Common myeloid progenitor, CD34-positive (primary cell): ENCODE measurements at regions not wholly inside any gene's neighbourhood (a gene's known extent, or its start where the extent isn't known, plus 50 kb on each side); places are given as distances from the start of the nearest gene placed in this dataset.
A peak's percentile ranks its signal among the peaks of the same experiment; 100 is the strongest.

Experiments
- CTCF ChIA-PET: fragments of 350-600 bp; sonication (Branson Sonifier 250); formaldehyde crosslinking; loops from one replicate; lab custom pipeline; 2021; ENCODE audit warnings: antibody characterized with exemption; lab: Charles Lee
- POLR2A ChIA-PET: fragments of 350-600 bp; sonication (Branson Sonifier 250); formaldehyde crosslinking; loops from one replicate; lab custom pipeline; 2021; ENCODE audit warnings: antibody characterized with exemption; lab: Charles Lee
- DNase-seq, 3 donors: peaks; one replicate each; pipeline versions ENCODE4 v3.0.0 to v3.0.0-alpha.2; 2013
- H3K27ac ChIP-seq, 2 experiments: 1 replicate in 1 of 2; 2 replicates in 1 of 2; pipeline ENCODE4 v1.7.0; 2013; ENCODE audit warnings: inconsistent platforms in 2 of 2, low read length in 2 of 2, mild to moderate bottlenecking in 2 of 2, low read depth in 1 of 2, moderate library complexity in 1 of 2; ENCODE audit not compliant: severe bottlenecking in 2 of 2, insufficient read depth in 1 of 2, poor library complexity in 1 of 2
- H3K27me3 ChIP-seq, 5 experiments: replicated peaks in 2 of 5; 1 replicate in 3 of 5; 2 replicates in 2 of 5; pipeline versions ENCODE4 v1.6.1 to v1.7.0; 2013; ENCODE audit warnings: low read length in 4 of 5, mild to moderate bottlenecking in 2 of 5, moderate library complexity in 2 of 5, inconsistent platforms in 1 of 5; ENCODE audit not compliant: insufficient read depth in 5 of 5, control insufficient read depth in 4 of 5
- H3K36me3 ChIP-seq, 4 experiments: 1 replicate in 2 of 4; 2 replicates in 2 of 4; pipeline versions ENCODE4 v1.6.1 to v1.7.0; 2013; ENCODE audit warnings: low read length in 3 of 4, control low read depth in 1 of 4, mild to moderate bottlenecking in 1 of 4; ENCODE audit not compliant: control insufficient read depth in 4 of 4, insufficient read depth in 4 of 4
- H3K4me1 ChIP-seq, 4 experiments: 1 replicate in 3 of 4; 2 replicates in 1 of 4; pipeline versions ENCODE4 v1.6.1 to v1.7.1; 2013; ENCODE audit warnings: low read length in 3 of 4, mild to moderate bottlenecking in 3 of 4, control low read depth in 1 of 4, inconsistent platforms in 1 of 4, moderate library complexity in 1 of 4; ENCODE audit not compliant: control insufficient read depth in 4 of 4, insufficient read depth in 4 of 4; ENCODE audit errors: control extremely low read depth in 1 of 4
- H3K4me3 ChIP-seq, 7 experiments: 1 replicate in 4 of 7; 2 replicates in 3 of 7; pipeline versions ENCODE4 v1.5.1 to v1.7.0; 2013; ENCODE audit warnings: mild to moderate bottlenecking in 7 of 7, low read length in 6 of 7, moderate library complexity in 6 of 7, inconsistent platforms in 2 of 7, low read depth in 2 of 7, control low read depth in 1 of 7; ENCODE audit not compliant: insufficient read depth in 4 of 7, control insufficient read depth in 1 of 7; ENCODE audit errors: extremely low read depth in 1 of 7
- H3K9me3 ChIP-seq, 5 experiments: 1 replicate in 4 of 5; 2 replicates in 1 of 5; pipeline versions ENCODE4 v1.6.1 to v1.7.1; 2013; ENCODE audit warnings: low read length in 4 of 5, mild to moderate bottlenecking in 2 of 5, inconsistent platforms in 1 of 5, low read depth in 1 of 5, moderate library complexity in 1 of 5; ENCODE audit not compliant: control insufficient read depth in 4 of 5, insufficient read depth in 2 of 5; ENCODE audit errors: control extremely low read depth in 1 of 5
- WGBS: methylation state at CpG from one replicate; pipeline ENCODE4 v1.1.5; 2013; ENCODE audit not compliant: insufficient coverage; 5-methylcytosine and 5-hydroxymethylcytosine counted together

GRCh38 chr9:106634641-106635040 lies 228.3 kb upstream of the ZNF462 start:
- Histone ChIP-seq H3K4me1 (no peaks in the 10 kb centered on the region), H3K36me3 (no peaks in the 10 kb centered on the region), H3K9me3 (no peaks in the 10 kb centered on the region), H3K27me3 (no peaks in the 10 kb centered on the region), H3K27ac (no peak overlapping the region), H3K4me3 (no peak overlapping the region)
- CTCF ChIA-PET: no interaction called here
- no peak for DNase-seq
- POLR2A ChIA-PET: interaction anchor here (0.6 kb wide), 1 partner anchor 10 kb away, joined by 4 read pairs; no protein-coding TSS in a partner anchor

GRCh38 chr9:106637486-106637885 lies 225.5 kb upstream of the ZNF462 start:
- POLR2A ChIA-PET: no interaction called here
- no peak overlapping the region for H3K27ac ChIP-seq
- WGBS: 96% methylated on average over 3 of the region's 4 CpGs
- CTCF ChIA-PET: interaction anchor here (0.6 kb wide), 1 partner anchor 17 kb away, joined by 3 read pairs; no protein-coding TSS in a partner anchor
- H3K4me3 ChIP-seq: no peak overlapping the region
- DNase-seq: no peak
- no peaks in the 10 kb centered on the region for H3K9me3 ChIP-seq
- no peaks in the 10 kb centered on the region for H3K27me3 ChIP-seq
- H3K36me3 ChIP-seq: no peaks in the 10 kb centered on the region
- no peaks in the 10 kb centered on the region for H3K4me1 ChIP-seq

- Histone ChIP-seq H3K27ac (no peak overlapping the region), H3K9me3 (no peaks in the 10 kb centered on the region), H3K4me3 (no peak overlapping the region), H3K27me3 (no peaks in the 10 kb centered on the region), H3K36me3 (no peaks in the 10 kb centered on the region), H3K4me1 (no peaks in the 10 kb centered on the region)
- POLR2A ChIA-PET: no interaction called here
- WGBS: 100% methylated on average over 3 of the region's 4 CpGs
- DNase-seq: no peak
- CTCF ChIA-PET: no interaction called here
These were observed 222.9 kb upstream of the ZNF462 start for GRCh38 chr9:106639873-106640568.

GRCh38 chr9:106643211-106643930 lies 219.6 kb upstream of the ZNF462 start:
- ChIA-PET CTCF (no interaction called here), POLR2A (no interaction called here)
- H3K9me3 ChIP-seq: no peaks in the 10 kb centered on the region
- no peak overlapping the region for H3K27ac ChIP-seq
- WGBS: no CpG with 5 or more reads among the region's 3 CpGs
- H3K36me3 ChIP-seq: no peaks in the 10 kb centered on the region
- no peaks in the 10 kb centered on the region for H3K4me1 ChIP-seq
- H3K27me3 ChIP-seq: no peaks in the 10 kb centered on the region
- no peak overlapping the region for H3K4me3 ChIP-seq
- DNase-seq: no peak

- no peak overlapping the region for H3K4me3 ChIP-seq
- no peaks in the 10 kb centered on the region for H3K27me3 ChIP-seq
- ChIA-PET POLR2A (no interaction called here), CTCF (no interaction called here)
- no peaks in the 10 kb centered on the region for H3K36me3 ChIP-seq
- no peaks in the 10 kb centered on the region for H3K9me3 ChIP-seq
- no peaks in the 10 kb centered on the region for H3K4me1 ChIP-seq
- WGBS: 100% methylated on average over 1 of the region's 3 CpGs
- no peak for DNase-seq
- no peak overlapping the region for H3K27ac ChIP-seq
These were observed 218.3 kb upstream of the ZNF462 start for GRCh38 chr9:106644661-106645060.

GRCh38 chr9:106648799-106649198 lies 214.2 kb upstream of the ZNF462 start:
- peak in 2 of 3 donors; percentile 9 to 14 for DNase-seq
- WGBS: 0% methylated on average over 1 of the region's 2 CpGs
- H3K27me3 ChIP-seq: no peaks in the 10 kb centered on the region
- ChIA-PET POLR2A (no interaction called here), CTCF (no interaction called here)
- peaks cover 0 to 1% (median 0%) of the 10 kb centered on the region in 5 experiments for H3K9me3 ChIP-seq
- no peak overlapping the region for H3K27ac ChIP-seq
- no peaks in the 10 kb centered on the region for H3K4me1 ChIP-seq
- H3K36me3 ChIP-seq: no peaks in the 10 kb centered on the region
- no peak overlapping the region for H3K4me3 ChIP-seq

- CTCF ChIA-PET: interaction anchor here (0.6 kb wide), 1 partner anchor 509 kb away, joined by 3 read pairs; no protein-coding TSS in a partner anchor
- no peaks in the 10 kb centered on the region for H3K4me1 ChIP-seq
- DNase-seq: no peak
- H3K36me3 ChIP-seq: no peaks in the 10 kb centered on the region
- no peak overlapping the region for H3K4me3 ChIP-seq
- POLR2A ChIA-PET: no interaction called here
- 100% methylated on average over 1 of the region's 4 CpGs for WGBS
- no peak overlapping the region for H3K27ac ChIP-seq
- H3K9me3 ChIP-seq: peaks cover 0 to 1% (median 0%) of the 10 kb centered on the region in 5 experiments
- H3K27me3 ChIP-seq: no peaks in the 10 kb centered on the region
These were observed 213.3 kb upstream of the ZNF462 start for GRCh38 chr9:106649664-106650063.
